ENCODE measurements at regions not wholly inside any gene's neighbourhood (a gene's known extent, or its start where the extent isn't known, plus 50 kb on each side); places are given as distances from the start of the nearest gene placed in this dataset.

- no peaks in the 10 kb centered on the region for H4K20me1 ChIP-seq (ENCODE audit: insufficient read depth, low read length)
- no peak overlapping the region for H3K27ac ChIP-seq (ENCODE audit: low read depth, low read length, poor library complexity, severe bottlenecking)
- TF ChIP-seq EZH2phosphoT487 (IDR thresholded peaks at IDR 0.05; ENCODE audit: borderline replicate concordance, low read depth, low read length) (no peak), CTCF (conservative IDR thresholded peaks at IDR 0.05; ENCODE audit: low read length) (no peak)
- H3K4me2 ChIP-seq (ENCODE audit: low read length), result no peak overlapping the region
- CTCF ChIA-PET (ENCODE audit: unreplicated experiment), result no interaction called here
- H3K4me3 ChIP-seq (ENCODE audit: low read depth, low read length, poor library complexity, severe bottlenecking), result no peak overlapping the region
- H3K36me3 ChIP-seq (ENCODE audit: insufficient read depth, low read length), result no peaks in the 10 kb centered on the region
- intact Hi-C loops (cut with micrococcal nuclease; ENCODE audit: unreplicated experiment), result no loop called here
- DNase-seq (ENCODE audit: low spot score), result no peak
- no TSS peak for BruUV-seq (replicated peaks)
- H3K9me3 ChIP-seq (ENCODE audit: low read length), result no peaks in the 10 kb centered on the region
- no peaks in the 10 kb centered on the region for H3K79me2 ChIP-seq (ENCODE audit: insufficient read depth, low read depth, low read length)
- no peaks in the 10 kb centered on the region for H3K4me1 ChIP-seq (ENCODE audit: insufficient read depth, low read length, poor library complexity, severe bottlenecking)
- no peak overlapping the region for H2AFZ ChIP-seq (ENCODE audit: low read length)
- POLR2A ChIA-PET, result no interaction called here
- H3K9me2 ChIP-seq (ENCODE audit: insufficient read depth, low read length), result no peaks in the 10 kb centered on the region
Measured at GRCh38 chr7:46218461-46219200, 297.6 kb upstream of the IGFBP3 start.

- DNase-seq (ENCODE audit: low spot score), result no peak
- H2AFZ ChIP-seq (ENCODE audit: low read length), result no peak overlapping the region
- H3K36me3 ChIP-seq (ENCODE audit: insufficient read depth, low read length), result no peaks in the 10 kb centered on the region
- no peaks in the 10 kb centered on the region for H3K9me2 ChIP-seq (ENCODE audit: insufficient read depth, low read length)
- POLR2A ChIA-PET, result no interaction called here
- CTCF ChIA-PET (ENCODE audit: unreplicated experiment), result no interaction called here
- no peak overlapping the region for H3K4me3 ChIP-seq (ENCODE audit: low read depth, low read length, poor library complexity, severe bottlenecking)
- BruUV-seq (replicated peaks), result no TSS peak
- no peaks in the 10 kb centered on the region for H4K20me1 ChIP-seq (ENCODE audit: insufficient read depth, low read length)
- no peaks in the 10 kb centered on the region for H3K4me1 ChIP-seq (ENCODE audit: insufficient read depth, low read length, poor library complexity, severe bottlenecking)
- no peak overlapping the region for H3K4me2 ChIP-seq (ENCODE audit: low read length)
- intact Hi-C loops (cut with micrococcal nuclease; ENCODE audit: unreplicated experiment), result no loop called here
- H3K79me2 ChIP-seq (ENCODE audit: insufficient read depth, low read depth, low read length), result no peaks in the 10 kb centered on the region
- TF ChIP-seq EZH2phosphoT487 (IDR thresholded peaks at IDR 0.05; ENCODE audit: borderline replicate concordance, low read depth, low read length) (no peak), CTCF (conservative IDR thresholded peaks at IDR 0.05; ENCODE audit: low read length) (no peak)
- no peaks in the 10 kb centered on the region for H3K9me3 ChIP-seq (ENCODE audit: low read length)
- H3K27ac ChIP-seq (ENCODE audit: low read depth, low read length, poor library complexity, severe bottlenecking), result no peak overlapping the region
Measured at GRCh38 chr7:46215987-46216567, 295.0 kb upstream of the IGFBP3 start.

- Histone ChIP-seq H4K20me1 (ENCODE audit: insufficient read depth, low read length) (no peaks in the 10 kb centered on the region), H3K27ac (ENCODE audit: low read depth, low read length, poor library complexity, severe bottlenecking) (no peak overlapping the region), H3K9me2 (ENCODE audit: insufficient read depth, low read length) (no peaks in the 10 kb centered on the region), H3K9me3 (ENCODE audit: low read length) (no peaks in the 10 kb centered on the region), H2AFZ (ENCODE audit: low read length) (no peak overlapping the region), H3K4me2 (ENCODE audit: low read length) (no peak overlapping the region), H3K79me2 (ENCODE audit: insufficient read depth, low read depth, low read length) (no peaks in the 10 kb centered on the region), H3K36me3 (ENCODE audit: insufficient read depth, low read length) (no peaks in the 10 kb centered on the region), H3K4me3 (ENCODE audit: low read depth, low read length, poor library complexity, severe bottlenecking) (no peak overlapping the region), H3K4me1 (ENCODE audit: insufficient read depth, low read length, poor library complexity, severe bottlenecking) (no peaks in the 10 kb centered on the region)
- intact Hi-C loops (cut with micrococcal nuclease; ENCODE audit: unreplicated experiment), result no loop called here
- ChIA-PET POLR2A (interaction anchor here (1.2 to 1.4 kb wide), 2 partner anchors 10 to 20 kb away, joined by 3 to 4 read pairs; no protein-coding TSS in a partner anchor), CTCF (ENCODE audit: unreplicated experiment) (no interaction called here)
- TF ChIP-seq CTCF (conservative IDR thresholded peaks at IDR 0.05; ENCODE audit: low read length), result no peak
- TF ChIP-seq EZH2phosphoT487 (IDR thresholded peaks at IDR 0.05; ENCODE audit: borderline replicate concordance, low read depth, low read length), result no peak
- no TSS peak for BruUV-seq (replicated peaks)
- DNase-seq (ENCODE audit: low spot score), result no peak
Measured at GRCh38 chr7:46214526-46214925, 293.5 kb upstream of the IGFBP3 start.
